ENCODE measurements at regions not wholly inside any gene's neighbourhood (a gene's known extent, or its start where the extent isn't known, plus 50 kb on each side); places are given as distances from the start of the nearest gene placed in this dataset.
A peak's percentile ranks its signal among the peaks of the same experiment; 100 is the strongest.

DNA sequence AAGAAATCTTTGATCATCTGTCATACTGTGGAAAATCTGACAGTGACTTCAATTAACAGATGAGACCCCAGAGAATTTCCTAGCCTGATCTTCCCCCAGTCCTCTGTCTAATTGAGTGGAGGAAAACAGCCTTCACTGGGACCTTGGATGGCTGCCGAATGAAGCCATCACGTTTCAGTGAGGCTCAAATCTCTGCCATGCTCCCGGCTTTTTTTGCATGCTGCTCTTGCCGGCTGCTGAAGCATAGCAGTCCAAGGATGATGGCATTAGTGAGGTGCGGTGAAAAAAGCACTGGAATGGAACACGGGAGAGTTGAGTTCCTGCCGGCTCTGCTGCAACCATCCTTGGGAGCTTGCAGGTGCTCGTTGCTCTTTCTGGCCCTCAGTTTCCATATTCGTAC lies 430.5 kb downstream of the SLC4A3 start:
- H2BK15ac ChIP-seq (ENCODE audit: low read length) = no peak overlapping the region
- H2BK120ac ChIP-seq (ENCODE audit: low read depth, low read length) = no peak overlapping the region
- no peaks in the 10 kb centered on the region for H3K9me3 ChIP-seq (replicated peaks in 1 of 2; ENCODE audit: control insufficient read depth in 2 of 2, insufficient read depth in 1 of 2, low read depth in 1 of 2, low read length in 2 of 2)
- no peaks in the 10 kb centered on the region for H3K36me3 ChIP-seq (replicated peaks in 1 of 2; ENCODE audit: control insufficient read depth in 2 of 2, insufficient read depth in 2 of 2, low read length in 2 of 2)
- no peaks in the 10 kb centered on the region for H3K27me3 ChIP-seq (ENCODE audit: control insufficient read depth in 3 of 3, insufficient read depth in 3 of 3, low read depth in 1 of 3, low read length in 3 of 3)
- no peak overlapping the region for H4K91ac ChIP-seq (ENCODE audit: low read depth, low read length, poor library complexity)
- no peak overlapping the region for H3K27ac ChIP-seq (replicated peaks; ENCODE audit: low read length)
- no peak overlapping the region for H2AK5ac ChIP-seq (ENCODE audit: low read depth, low read length)
- no peak overlapping the region for H3K4ac ChIP-seq (ENCODE audit: low read length)
- no CpG with 5 or more reads among the region's 9 CpGs for WGBS, 2 donors (ENCODE audit: extremely low coverage in 2 of 2, insufficient read length in 2 of 2, insufficient replicate concordance in 1 of 2)
- H3K9ac ChIP-seq (ENCODE audit: low read depth, low read length, poor library complexity) = no peak overlapping the region
- no peak overlapping the region for H2BK5ac ChIP-seq (ENCODE audit: low read length)
- no peak overlapping the region for H3K18ac ChIP-seq (ENCODE audit: low read length)
- no peak overlapping the region for H3K4me2 ChIP-seq (ENCODE audit: insufficient read depth, low read length, poor library complexity, severe bottlenecking)
- H2AFZ ChIP-seq (ENCODE audit: low read length) = no peak overlapping the region
- H4K8ac ChIP-seq (ENCODE audit: low read depth, low read length) = no peak overlapping the region
- DNase-seq (ENCODE audit: low spot score) = no peak
- no peaks in the 10 kb centered on the region for H3K79me1 ChIP-seq (ENCODE audit: low read depth, low read length)
- no peak overlapping the region for H2BK12ac ChIP-seq (ENCODE audit: low read length)
- H3K4me1 ChIP-seq (ENCODE audit: control insufficient read depth in 2 of 2, insufficient read depth in 1 of 2, low read depth in 1 of 2, low read length in 2 of 2) = no peaks in the 10 kb centered on the region
- H3K23ac ChIP-seq (ENCODE audit: low read depth, low read length, poor library complexity) = no peak overlapping the region
- H3K4me3 ChIP-seq (ENCODE audit: low read length in 2 of 2) = no peak overlapping the region
- no peak overlapping the region for H3K14ac ChIP-seq (ENCODE audit: low read length)

DNA sequence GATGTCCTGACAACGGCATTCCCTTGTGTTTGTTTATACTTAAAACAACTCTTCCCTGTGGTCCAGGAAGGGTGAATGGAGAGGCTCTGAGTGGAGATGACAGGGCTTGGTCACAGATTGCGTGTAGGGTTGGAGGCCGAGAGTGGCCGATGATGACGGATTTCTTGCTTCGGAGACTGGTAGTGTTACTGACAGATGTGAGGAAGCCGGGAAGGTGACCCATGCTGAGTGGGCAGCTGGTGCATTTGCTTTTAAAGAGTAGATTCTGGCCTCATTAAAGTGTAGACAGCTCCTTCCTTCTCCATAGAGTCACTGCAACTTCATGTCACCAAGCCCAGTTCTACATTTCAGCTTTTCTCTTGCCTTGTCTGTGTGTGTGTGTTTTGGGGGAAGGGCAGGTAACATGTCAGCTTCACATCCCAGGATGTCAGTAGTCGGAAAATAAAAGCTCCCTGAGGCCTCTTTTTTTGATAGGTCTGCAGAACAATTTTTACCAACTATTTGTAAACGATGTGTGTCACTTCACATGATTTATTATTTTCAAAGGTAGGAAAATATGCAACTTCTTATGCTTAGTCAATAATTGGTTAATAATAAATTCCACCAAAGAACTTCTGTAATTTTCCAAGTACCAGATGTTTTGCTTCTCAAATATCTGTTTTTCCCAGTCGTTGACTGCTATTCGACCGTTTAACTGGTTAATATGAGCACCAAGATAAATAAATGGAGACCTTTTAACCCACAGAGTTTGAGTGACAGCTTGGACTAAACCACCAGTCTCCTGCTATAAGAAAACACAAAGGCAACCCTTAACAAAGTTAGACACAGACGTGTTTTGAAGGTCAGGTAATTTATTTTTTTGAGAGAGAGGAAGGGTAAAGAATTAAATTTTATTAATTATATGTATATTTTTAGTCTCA lies 436.9 kb downstream of the SLC4A3 start:
- H3K23ac ChIP-seq (ENCODE audit: low read depth, low read length, poor library complexity) = no peak overlapping the region
- H3K27me3 ChIP-seq (ENCODE audit: control insufficient read depth in 3 of 3, insufficient read depth in 3 of 3, low read depth in 1 of 3, low read length in 3 of 3) = no peaks in the 10 kb centered on the region
- no peak overlapping the region for H2BK5ac ChIP-seq (ENCODE audit: low read length)
- no peak overlapping the region for H3K4me3 ChIP-seq (ENCODE audit: low read length in 2 of 2)
- no peak overlapping the region for H3K9ac ChIP-seq (ENCODE audit: low read depth, low read length, poor library complexity)
- no peak for DNase-seq (ENCODE audit: low spot score)
- no CpG with 5 or more reads among the region's 13 CpGs for WGBS, 2 donors (ENCODE audit: extremely low coverage in 2 of 2, insufficient read length in 2 of 2, insufficient replicate concordance in 1 of 2)
- no peak overlapping the region for H4K91ac ChIP-seq (ENCODE audit: low read depth, low read length, poor library complexity)
- no peaks in the 10 kb centered on the region for H3K79me1 ChIP-seq (ENCODE audit: low read depth, low read length)
- H2BK120ac ChIP-seq (ENCODE audit: low read depth, low read length) = no peak overlapping the region
- H3K9me3 ChIP-seq (replicated peaks in 1 of 2; ENCODE audit: control insufficient read depth in 2 of 2, insufficient read depth in 1 of 2, low read depth in 1 of 2, low read length in 2 of 2) = no peaks in the 10 kb centered on the region
- H2BK12ac ChIP-seq (ENCODE audit: low read length) = no peak overlapping the region
- peak overlapping the region; percentile 84 for H3K18ac ChIP-seq (ENCODE audit: low read length)
- no peak overlapping the region for H2AFZ ChIP-seq (ENCODE audit: low read length)
- no peak overlapping the region for H4K8ac ChIP-seq (ENCODE audit: low read depth, low read length)
- peaks cover 0 to 6% of the 10 kb centered on the region in 2 donors for H3K4me1 ChIP-seq (ENCODE audit: control insufficient read depth in 2 of 2, insufficient read depth in 1 of 2, low read depth in 1 of 2, low read length in 2 of 2)
- H3K4ac ChIP-seq (ENCODE audit: low read length) = no peak overlapping the region
- no peak overlapping the region for H3K27ac ChIP-seq (replicated peaks; ENCODE audit: low read length)
- H3K4me2 ChIP-seq (ENCODE audit: insufficient read depth, low read length, poor library complexity, severe bottlenecking) = no peak overlapping the region
- no peaks in the 10 kb centered on the region for H3K36me3 ChIP-seq (replicated peaks in 1 of 2; ENCODE audit: control insufficient read depth in 2 of 2, insufficient read depth in 2 of 2, low read length in 2 of 2)
- no peak overlapping the region for H3K14ac ChIP-seq (ENCODE audit: low read length)
- H2BK15ac ChIP-seq (ENCODE audit: low read length) = no peak overlapping the region
- no peak overlapping the region for H2AK5ac ChIP-seq (ENCODE audit: low read depth, low read length)

DNA sequence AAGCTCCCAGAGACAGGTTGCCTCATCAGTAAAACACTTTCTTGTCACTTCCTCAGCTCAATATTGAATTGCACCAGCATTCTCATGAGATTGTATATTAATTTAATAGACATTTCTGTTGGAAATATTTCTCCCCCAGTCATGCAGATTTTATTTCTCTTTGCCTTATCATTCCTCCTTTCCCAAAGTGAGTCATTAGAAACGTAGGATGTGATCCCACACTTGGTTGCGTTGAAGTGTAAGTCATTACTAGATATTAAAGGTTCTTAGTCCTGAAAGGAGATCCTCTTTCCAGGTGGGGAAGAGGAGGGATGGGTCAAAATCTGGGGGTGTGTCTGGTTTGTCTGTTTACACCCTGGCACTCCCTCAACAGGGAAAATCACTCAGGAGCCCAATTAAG lies 438.2 kb downstream of the SLC4A3 start:
- Histone ChIP-seq H3K27me3 (ENCODE audit: control insufficient read depth in 3 of 3, insufficient read depth in 3 of 3, low read depth in 1 of 3, low read length in 3 of 3) (no peaks in the 10 kb centered on the region), H2AK5ac (ENCODE audit: low read depth, low read length) (no peak overlapping the region), H2BK120ac (ENCODE audit: low read depth, low read length) (no peak overlapping the region), H3K27ac (replicated peaks; ENCODE audit: low read length) (no peak overlapping the region), H3K23ac (ENCODE audit: low read depth, low read length, poor library complexity) (no peak overlapping the region), H4K8ac (ENCODE audit: low read depth, low read length) (no peak overlapping the region), H4K91ac (ENCODE audit: low read depth, low read length, poor library complexity) (no peak overlapping the region), H3K9ac (ENCODE audit: low read depth, low read length, poor library complexity) (no peak overlapping the region), H3K36me3 (replicated peaks in 1 of 2; ENCODE audit: control insufficient read depth in 2 of 2, insufficient read depth in 2 of 2, low read length in 2 of 2) (no peaks in the 10 kb centered on the region), H2BK5ac (ENCODE audit: low read length) (no peak overlapping the region), H2BK15ac (ENCODE audit: low read length) (no peak overlapping the region), H3K4ac (ENCODE audit: low read length) (no peak overlapping the region), H2BK12ac (ENCODE audit: low read length) (no peak overlapping the region), H3K79me1 (ENCODE audit: low read depth, low read length) (no peaks in the 10 kb centered on the region), H3K18ac (ENCODE audit: low read length) (no peak overlapping the region), H3K4me1 (ENCODE audit: control insufficient read depth in 2 of 2, insufficient read depth in 1 of 2, low read depth in 1 of 2, low read length in 2 of 2) (peaks cover 0 to 6% of the 10 kb centered on the region in 2 donors), H3K9me3 (replicated peaks in 1 of 2; ENCODE audit: control insufficient read depth in 2 of 2, insufficient read depth in 1 of 2, low read depth in 1 of 2, low read length in 2 of 2) (no peaks in the 10 kb centered on the region), H3K4me2 (ENCODE audit: insufficient read depth, low read length, poor library complexity, severe bottlenecking) (no peak overlapping the region), H3K4me3 (ENCODE audit: low read length in 2 of 2) (no peak overlapping the region), H3K14ac (ENCODE audit: low read length) (no peak overlapping the region), H2AFZ (ENCODE audit: low read length) (no peak overlapping the region)
- no CpG with 5 or more reads among the region's 2 CpGs for WGBS, 2 donors (ENCODE audit: extremely low coverage in 2 of 2, insufficient read length in 2 of 2, insufficient replicate concordance in 1 of 2)
- DNase-seq (ENCODE audit: low spot score) = no peak

GRCh38 chr2:220068846-220069245 lies 441.4 kb downstream of the SLC4A3 start:
- Histone ChIP-seq H3K23ac (ENCODE audit: low read depth, low read length, poor library complexity) (no peak overlapping the region), H3K27me3 (ENCODE audit: control insufficient read depth in 3 of 3, insufficient read depth in 3 of 3, low read depth in 1 of 3, low read length in 3 of 3) (no peaks in the 10 kb centered on the region), H3K14ac (ENCODE audit: low read length) (no peak overlapping the region), H3K36me3 (replicated peaks in 1 of 2; ENCODE audit: control insufficient read depth in 2 of 2, insufficient read depth in 2 of 2, low read length in 2 of 2) (no peaks in the 10 kb centered on the region), H2BK15ac (ENCODE audit: low read length) (no peak overlapping the region), H3K4me2 (ENCODE audit: insufficient read depth, low read length, poor library complexity, severe bottlenecking) (no peak overlapping the region), H2BK5ac (ENCODE audit: low read length) (no peak overlapping the region), H4K8ac (ENCODE audit: low read depth, low read length) (no peak overlapping the region), H2AK5ac (ENCODE audit: low read depth, low read length) (no peak overlapping the region), H3K27ac (replicated peaks; ENCODE audit: low read length) (no peak overlapping the region), H3K18ac (ENCODE audit: low read length) (no peak overlapping the region), H3K4me1 (ENCODE audit: control insufficient read depth in 2 of 2, insufficient read depth in 1 of 2, low read depth in 1 of 2, low read length in 2 of 2) (peaks cover 0 to 6% of the 10 kb centered on the region in 2 donors), H4K91ac (ENCODE audit: low read depth, low read length, poor library complexity) (no peak overlapping the region), H2BK12ac (ENCODE audit: low read length) (no peak overlapping the region), H3K9ac (ENCODE audit: low read depth, low read length, poor library complexity) (no peak overlapping the region), H2AFZ (ENCODE audit: low read length) (no peak overlapping the region), H3K79me1 (ENCODE audit: low read depth, low read length) (no peaks in the 10 kb centered on the region), H3K4me3 (ENCODE audit: low read length in 2 of 2) (no peak overlapping the region), H3K9me3 (replicated peaks in 1 of 2; ENCODE audit: control insufficient read depth in 2 of 2, insufficient read depth in 1 of 2, low read depth in 1 of 2, low read length in 2 of 2) (no peaks in the 10 kb centered on the region), H3K4ac (ENCODE audit: low read length) (no peak overlapping the region), H2BK120ac (ENCODE audit: low read depth, low read length) (no peak overlapping the region)
- no CpG with 5 or more reads among the region's 2 CpGs for WGBS, 2 donors (ENCODE audit: extremely low coverage in 2 of 2, insufficient read length in 2 of 2, insufficient replicate concordance in 1 of 2)
- DNase-seq (ENCODE audit: low spot score) = no peak

Data from neuronal stem cell (in vitro differentiated cells).